Lower leg skin (tissue), 3 donors: ENCODE measurements at regions not wholly inside any gene's neighbourhood (a gene's known extent, or its start where the extent isn't known, plus 50 kb on each side); places are given as distances from the start of the nearest gene placed in this dataset.

ENCODE experiments used
- POLR2A ChIP-seq, 2 donors: fragments of 450-650 bp; IDR thresholded peaks; one replicate each; pipeline ENCODE4 v1.6.1; 2016 to 2017; ENCODE audit warnings: antibody characterized with exemption in 2 of 2, mild to moderate bottlenecking in 1 of 2, moderate library complexity in 1 of 2
- TF ChIP-seq, protein P1 (sequence below), 3 donors: fragments of 450-650 bp; IDR thresholded peaks; one replicate each; pipeline ENCODE4 v1.5.1; 2016; ENCODE audit warnings: antibody characterized with exemption in 3 of 3, mild to moderate bottlenecking in 3 of 3, moderate library complexity in 2 of 3

DNA sequence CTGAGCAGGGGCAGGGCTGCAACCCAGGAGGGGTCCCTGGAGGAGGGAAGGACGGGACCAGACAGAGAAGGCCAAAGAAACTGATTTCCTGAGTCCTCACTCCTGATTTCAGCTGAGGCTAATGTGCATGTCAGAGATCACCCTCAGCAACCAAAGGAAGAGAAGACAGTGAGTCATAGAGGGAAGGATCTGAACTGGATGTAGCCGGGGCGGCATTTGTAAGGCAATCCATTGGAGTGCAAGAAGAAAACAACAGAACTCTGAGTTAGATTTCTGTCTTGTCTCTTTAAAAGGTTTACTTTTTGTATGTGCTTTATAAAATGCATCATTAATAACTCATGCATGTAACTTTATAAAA is 105.3 kb upstream of the AGBL1 start:
- TF ChIP-seq, protein P1, sequence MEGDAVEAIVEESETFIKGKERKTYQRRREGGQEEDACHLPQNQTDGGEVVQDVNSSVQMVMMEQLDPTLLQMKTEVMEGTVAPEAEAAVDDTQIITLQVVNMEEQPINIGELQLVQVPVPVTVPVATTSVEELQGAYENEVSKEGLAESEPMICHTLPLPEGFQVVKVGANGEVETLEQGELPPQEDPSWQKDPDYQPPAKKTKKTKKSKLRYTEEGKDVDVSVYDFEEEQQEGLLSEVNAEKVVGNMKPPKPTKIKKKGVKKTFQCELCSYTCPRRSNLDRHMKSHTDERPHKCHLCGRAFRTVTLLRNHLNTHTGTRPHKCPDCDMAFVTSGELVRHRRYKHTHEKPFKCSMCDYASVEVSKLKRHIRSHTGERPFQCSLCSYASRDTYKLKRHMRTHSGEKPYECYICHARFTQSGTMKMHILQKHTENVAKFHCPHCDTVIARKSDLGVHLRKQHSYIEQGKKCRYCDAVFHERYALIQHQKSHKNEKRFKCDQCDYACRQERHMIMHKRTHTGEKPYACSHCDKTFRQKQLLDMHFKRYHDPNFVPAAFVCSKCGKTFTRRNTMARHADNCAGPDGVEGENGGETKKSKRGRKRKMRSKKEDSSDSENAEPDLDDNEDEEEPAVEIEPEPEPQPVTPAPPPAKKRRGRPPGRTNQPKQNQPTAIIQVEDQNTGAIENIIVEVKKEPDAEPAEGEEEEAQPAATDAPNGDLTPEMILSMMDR (IDR thresholded peaks at IDR 0.05), result no peak
- TF ChIP-seq POLR2A (IDR thresholded peaks at IDR 0.05), result no peak
